HG03139 (cell line): ENCODE measurements at regions not wholly inside any gene's neighbourhood (a gene's known extent, or its start where the extent isn't known, plus 50 kb on each side); places are given as distances from the start of the nearest gene placed in this dataset.
"Not testable (repeated sequence)": the region's sequence is repeated elsewhere in the genome, so short reads cannot be mapped to it uniquely, and the experiment has no call there.

Source experiments
- ATAC-seq: cut with Tn5 transposase; IDR thresholded peaks from one replicate; pipeline ENCODE4 v1.9.1; 2021; ENCODE audit not compliant: unreplicated experiment

GRCh38 chr15:20204177-20204866 is 337.3 kb downstream of the GOLGA6L6 start:
- not testable (repeated sequence) for ATAC-seq

DNA sequence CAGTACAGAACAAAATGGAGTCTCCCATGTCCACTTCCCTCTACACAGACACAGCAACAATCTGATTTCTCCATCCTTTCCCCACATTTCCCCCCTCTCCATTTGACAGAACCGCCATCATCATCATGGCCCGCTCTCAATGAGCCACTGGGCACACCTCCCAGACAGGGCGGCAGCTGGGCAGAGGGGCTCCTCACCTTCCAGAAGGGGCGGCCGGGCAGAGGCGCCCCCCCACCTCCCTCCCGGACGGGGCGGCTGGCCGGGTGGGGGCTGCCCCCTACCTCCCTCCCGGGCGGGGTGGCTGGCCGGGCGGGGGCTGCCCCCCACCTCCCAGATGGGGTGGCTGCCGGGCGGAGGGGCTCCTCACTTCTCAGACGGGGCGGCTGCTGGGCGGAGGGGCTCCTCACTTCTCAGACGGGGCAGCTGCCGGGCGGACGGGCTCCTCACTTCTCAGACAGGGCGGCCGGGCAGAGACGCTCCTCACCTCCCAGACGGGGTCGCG is 337.9 kb downstream of the GOLGA6L6 start:
- not testable (repeated sequence) for ATAC-seq

DNA sequence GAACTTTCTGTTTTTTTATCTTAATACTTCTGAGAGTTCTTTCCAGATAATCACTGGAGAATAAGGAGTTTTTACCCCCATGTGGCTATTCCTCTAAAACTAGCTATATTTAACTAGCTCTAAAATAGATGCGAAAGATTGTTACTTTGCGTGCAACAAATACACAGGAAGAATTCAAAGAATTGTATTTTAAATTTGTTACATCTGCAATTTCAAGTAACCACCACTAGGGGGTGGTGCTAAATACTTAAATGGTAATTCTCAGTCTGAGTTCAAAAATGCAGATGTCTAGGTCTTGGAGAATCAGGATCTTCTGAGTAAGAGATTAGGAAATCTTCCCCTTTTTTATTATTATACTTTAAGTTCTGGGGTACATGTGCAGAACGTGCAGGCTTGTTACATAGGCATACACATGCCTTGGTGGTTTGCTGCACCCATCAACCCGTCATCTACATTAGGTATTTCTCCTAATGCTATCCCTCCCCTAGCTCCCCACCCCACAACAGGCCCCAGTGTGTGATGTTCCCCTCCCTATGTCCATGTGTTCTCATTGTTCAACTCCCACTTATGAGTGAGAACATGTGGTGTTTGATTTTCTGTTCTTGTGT is 346.9 kb downstream of the GOLGA6L6 start:
- ATAC-seq: not testable (repeated sequence)

- ATAC-seq: peak; percentile 66
Measured at GRCh38 chr15:20192982-20193929, 348.3 kb downstream of the GOLGA6L6 start.

DNA sequence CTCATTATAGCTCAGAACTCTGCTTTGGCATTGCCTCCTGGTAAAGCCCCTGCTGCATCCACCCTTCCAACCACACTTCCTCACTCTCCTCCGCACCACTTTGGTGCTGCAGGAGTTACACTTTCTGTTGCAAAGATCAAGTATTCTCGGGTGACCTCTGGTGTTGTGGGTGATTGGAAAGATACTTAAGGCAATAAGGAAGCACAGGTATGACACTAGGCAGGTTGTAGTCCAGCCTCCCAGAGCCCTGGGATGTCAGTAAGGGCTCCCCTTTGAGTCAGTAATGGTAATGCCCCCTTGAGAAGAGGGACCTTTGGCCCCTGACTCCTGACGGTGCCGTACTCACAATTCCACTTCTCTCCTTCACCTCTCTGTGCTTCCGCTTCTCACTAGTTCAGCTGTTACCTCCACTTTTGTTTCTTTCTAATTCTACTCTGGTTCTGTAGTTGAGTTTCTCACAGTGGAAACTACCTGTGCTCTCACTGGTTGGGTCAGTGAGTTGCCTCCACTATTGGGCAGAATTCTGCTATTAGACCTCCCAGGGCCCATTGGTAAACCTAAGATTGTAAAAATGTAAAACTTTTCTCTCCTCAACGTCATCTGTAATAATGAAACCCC is 350.0 kb downstream of the GOLGA6L6 start:
- ATAC-seq: not testable (repeated sequence)

- not testable (repeated sequence) for ATAC-seq
Measured at GRCh38 chr15:20188611-20189010, 353.0 kb downstream of the GOLGA6L6 start.

DNA sequence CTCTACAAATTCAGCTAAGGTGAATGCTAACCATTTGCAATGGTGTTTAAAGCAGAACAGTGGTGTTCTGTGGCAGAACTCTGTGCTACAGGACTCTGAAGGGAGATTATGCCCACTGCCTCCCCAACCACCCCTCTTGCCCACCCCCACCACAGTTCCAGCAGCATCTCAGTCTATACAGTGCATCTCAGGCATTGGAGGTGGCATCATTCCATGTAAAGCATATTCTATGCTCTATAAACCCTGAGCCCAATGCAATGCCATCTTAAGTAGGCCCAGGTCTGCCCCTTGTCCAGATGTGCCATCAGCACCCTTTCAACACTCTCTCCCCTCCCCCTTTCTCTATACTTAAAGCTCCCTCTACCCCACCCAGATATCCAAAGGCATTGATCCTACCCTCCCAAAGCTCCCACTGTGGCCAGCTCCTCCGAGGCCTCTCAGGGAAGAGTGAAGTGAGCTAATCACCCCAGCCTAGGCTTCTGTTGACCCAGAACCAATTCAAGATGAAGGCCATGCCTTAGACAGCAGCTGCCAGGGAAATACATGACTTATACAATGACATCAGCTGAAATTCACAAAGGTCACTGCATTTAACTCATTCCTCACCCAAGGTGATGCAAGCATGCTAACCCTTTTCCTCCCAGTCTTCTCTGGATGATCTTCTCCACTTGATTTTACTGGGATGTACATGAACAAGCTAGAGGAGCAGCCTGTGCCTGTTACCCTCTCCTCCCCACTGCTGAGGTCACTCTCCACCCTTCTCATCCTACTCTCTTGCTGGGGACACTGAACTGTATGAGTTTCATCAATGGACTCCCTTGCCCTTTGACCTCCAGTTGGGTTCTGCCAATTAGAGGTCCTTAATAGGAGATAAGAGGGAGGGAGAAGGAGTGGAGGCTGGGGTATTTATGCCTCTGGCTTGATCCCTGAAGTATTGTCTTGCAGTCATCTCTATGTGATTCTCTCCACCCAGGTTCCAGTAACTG is 353.9 kb downstream of the GOLGA6L6 start:
- not testable (repeated sequence) for ATAC-seq

DNA sequence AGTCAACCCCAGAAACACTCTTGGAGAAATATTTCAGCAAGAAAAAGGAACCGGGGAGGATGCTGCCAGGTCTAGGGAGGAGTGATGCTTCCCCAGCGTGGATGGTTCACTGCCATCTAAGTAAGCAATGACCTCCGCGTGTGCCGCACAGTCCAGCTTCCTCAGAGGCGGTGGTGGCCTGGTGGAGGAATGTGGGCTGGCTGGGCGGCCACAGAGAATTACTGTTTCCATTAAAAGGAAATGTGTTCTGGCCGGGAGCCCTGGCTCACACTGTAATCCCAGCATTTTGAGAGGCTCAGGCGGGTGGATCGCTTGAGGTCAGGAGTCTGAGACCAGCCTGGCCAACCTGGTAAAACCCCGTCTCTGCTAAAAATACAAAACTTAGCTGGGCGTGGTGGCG is 356.7 kb downstream of the GOLGA6L6 start:
- ATAC-seq: not testable (repeated sequence)

DNA sequence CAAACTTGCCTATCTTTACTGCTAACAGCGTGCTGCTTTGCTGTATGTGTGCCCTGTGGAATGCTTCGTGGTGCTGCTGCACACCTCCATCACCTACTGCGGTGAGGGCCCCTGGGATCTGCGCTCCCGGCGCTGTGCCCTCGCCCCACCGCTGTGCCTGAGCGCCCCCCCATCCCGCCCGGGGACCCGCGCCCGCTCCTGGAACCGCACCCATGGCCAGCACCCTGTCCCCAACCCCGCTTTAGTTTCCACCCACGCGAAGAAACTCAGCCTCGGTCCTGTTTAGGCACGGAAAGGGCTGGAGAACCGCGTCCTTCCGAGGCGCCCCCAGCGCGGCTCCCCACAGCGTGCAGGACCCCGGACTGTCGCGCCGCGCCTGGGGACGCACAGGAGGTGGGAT is 373.4 kb downstream of the GOLGA6L6 start:
- not testable (repeated sequence) for ATAC-seq

- not testable (repeated sequence) for ATAC-seq
Measured at GRCh38 chr15:20153528-20153927, 388.1 kb downstream of the GOLGA6L6 start.

DNA sequence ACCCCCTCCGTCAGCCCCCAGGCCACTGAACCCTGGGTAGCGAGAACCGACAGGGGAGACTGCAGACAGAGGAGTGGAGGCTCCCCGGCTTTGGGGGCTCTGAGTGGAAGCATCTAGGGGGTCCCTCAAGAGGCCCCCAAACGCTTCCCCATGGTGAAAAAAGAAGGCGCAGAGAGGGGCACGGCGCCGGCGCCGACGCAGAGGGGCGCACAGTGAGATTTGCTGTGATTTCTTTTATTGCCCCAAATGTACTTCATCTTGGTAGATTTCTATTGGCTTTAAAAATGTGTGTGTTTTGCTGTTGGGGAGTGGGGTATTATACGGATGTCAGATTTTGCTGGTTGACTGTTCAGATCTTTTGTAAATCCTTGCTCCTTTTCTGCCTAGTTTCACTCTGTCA is 392.9 kb downstream of the GOLGA6L6 start:
- not testable (repeated sequence) for ATAC-seq

DNA sequence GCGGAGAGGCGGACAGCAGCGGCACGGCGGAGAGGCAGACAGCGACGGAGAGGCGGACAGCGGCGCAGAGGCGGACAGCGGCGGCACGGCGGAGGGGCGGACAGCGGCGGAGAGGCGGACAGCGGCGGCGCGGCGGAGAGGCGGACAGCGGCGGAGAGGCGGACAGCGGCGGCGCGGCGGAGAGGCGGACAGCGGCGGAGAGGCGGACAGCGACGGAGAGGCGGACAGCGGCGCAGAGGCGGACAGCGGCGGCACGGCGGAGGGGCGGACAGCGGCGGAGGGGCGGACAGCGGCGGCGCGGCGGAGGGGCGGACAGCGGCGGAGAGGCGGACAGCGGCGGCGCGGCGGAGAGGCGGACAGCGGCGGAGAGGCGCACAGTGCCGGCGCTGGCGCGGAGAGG is 393.6 kb downstream of the GOLGA6L6 start:
- ATAC-seq: not testable (repeated sequence)

GRCh38 chr15:20144333-20145036 is 397.1 kb downstream of the GOLGA6L6 start:
- ATAC-seq: not testable (repeated sequence)

DNA sequence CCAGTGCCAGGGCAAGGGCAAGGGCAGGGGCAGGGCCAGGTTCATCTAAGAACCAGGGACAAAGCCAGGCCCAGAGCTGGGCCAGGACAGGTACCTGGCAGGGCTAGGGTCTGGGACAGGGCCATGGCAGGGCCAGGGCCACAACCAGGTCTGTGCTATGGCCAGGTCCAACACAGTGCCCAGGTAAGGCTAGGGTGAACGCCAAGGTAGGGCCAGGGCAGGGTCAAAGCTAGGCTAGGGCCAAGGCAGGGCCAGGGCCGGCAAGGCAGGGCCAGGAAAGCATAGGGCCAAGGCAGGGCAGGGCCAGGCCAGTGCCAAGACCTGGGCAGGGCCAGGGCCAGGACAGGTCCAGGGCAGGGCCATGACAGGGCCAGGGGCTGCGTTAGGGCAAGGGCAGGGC is 398.7 kb downstream of the GOLGA6L6 start:
- not testable (repeated sequence) for ATAC-seq

DNA sequence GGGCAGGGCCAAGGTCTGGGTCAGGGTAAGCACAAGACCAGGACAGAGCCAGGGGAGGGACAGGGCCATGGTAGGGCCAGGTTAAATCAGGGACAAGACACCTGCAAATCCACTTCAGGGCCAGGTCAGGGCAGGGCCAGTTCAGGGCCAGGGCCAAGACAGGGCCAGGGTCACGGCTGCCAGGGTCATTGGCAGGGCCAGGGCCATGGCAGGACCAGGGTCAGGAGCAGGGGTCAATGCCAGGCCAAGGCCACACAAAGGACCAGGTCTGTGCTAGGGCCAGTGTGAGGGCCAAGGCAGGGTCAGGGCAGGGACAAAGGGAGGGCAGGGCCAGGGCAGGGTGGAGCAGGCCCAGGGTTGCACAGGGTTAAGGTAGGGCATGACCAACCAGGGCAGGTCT is 399.2 kb downstream of the GOLGA6L6 start:
- not testable (repeated sequence) for ATAC-seq

- not testable (repeated sequence) for ATAC-seq
Measured at GRCh38 chr15:20124668-20125067, 416.9 kb downstream of the GOLGA6L6 start.

- ATAC-seq: no peak
Measured at GRCh38 chr15:20106026-20106425, 435.6 kb downstream of the GOLGA6L6 start.

DNA sequence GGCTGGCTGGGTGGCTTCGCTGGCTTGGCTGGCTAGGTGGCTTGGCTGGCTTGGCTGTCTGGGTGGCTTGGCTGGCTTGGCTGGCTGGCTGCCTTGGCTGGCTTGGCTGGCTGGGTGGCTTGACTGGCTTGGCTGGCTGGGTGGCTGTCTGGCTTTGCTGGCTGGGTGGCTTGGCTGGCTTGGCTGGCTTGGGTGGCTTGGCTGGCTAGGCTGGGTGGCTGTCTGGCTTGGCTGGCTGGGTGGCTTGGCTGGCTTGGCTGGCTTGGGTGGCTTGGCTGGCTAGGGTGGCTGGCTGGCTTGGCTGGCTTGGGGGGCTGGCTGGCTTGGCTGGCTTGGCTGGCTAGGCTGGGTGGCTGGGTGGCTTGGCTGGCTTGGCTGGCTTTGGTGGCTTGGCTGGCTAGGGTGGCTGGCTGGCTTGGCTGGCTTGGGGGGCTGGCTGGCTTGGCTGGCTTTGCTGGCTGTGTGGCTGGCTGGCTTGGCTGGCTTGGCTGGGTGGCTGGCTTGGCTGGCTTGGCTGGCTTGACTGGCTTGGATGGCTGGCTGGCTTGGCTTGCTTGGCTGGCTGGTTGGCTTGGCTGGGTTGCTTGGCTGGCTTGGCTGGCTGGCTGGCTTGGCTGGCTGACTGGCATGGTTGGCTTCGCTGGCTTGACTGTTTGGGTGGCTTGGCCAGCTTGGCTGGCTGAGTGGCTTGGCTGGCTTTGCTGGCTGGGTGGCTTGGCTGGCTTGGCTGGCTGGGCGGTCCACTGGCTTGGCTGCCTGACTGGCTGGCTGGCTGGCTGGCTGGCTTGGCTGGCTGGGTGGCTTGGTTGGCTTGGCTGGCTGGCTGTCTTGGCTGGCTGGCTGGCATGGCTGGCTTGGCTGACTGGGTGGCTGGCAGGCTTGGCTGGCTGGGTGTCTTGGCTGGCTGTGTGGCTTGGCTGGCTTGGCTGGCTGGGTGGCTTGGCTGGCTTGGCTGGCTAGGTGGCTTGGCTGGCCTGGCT is 436.3 kb downstream of the GOLGA6L6 start:
- not testable (repeated sequence) for ATAC-seq
